MCF 10A (cell line): ENCODE measurements at regions not wholly inside any gene's neighbourhood (a gene's known extent, or its start where the extent isn't known, plus 50 kb on each side); places are given as distances from the start of the nearest gene placed in this dataset.

Experiments
- BruUV-seq: library from RNA; stranded (reverse); fragments of 400-500 nt; replicated peaks from 2 replicates; lab custom pipeline; 2021; lab: Mats Ljungman, UMichigan
- CTCF ChIA-PET: fragments of 300-600 bp; sonication (Branson Sonifier 250); formaldehyde crosslinking; extraction: SDS; loops from one replicate; lab custom pipeline; 2021; ENCODE audit warnings: antibody characterized with exemption, inconsistent platforms; lab: Yijun Ruan, JAX
- POLR2A ChIA-PET: fragments of 300-600, 350-650 bp; sonication (Branson Sonifier 250); formaldehyde crosslinking; extraction: SDS; loops from one replicate; lab custom pipeline; 2020; ENCODE audit warnings: antibody characterized with exemption, inconsistent platforms; lab: Yijun Ruan, JAX
- DNase-seq: peaks from one replicate; pipeline ENCODE4 v3.0.0-alpha.2; 2018; ENCODE audit not compliant: unreplicated experiment
- H3K27ac Mint-ChIP-seq: one replicate; pipeline ENCODE4 v1.8.0; 2022; ENCODE audit warnings: mild to moderate bottlenecking, low read depth, mixed read lengths; ENCODE audit not compliant: unreplicated experiment
- H3K27me3 Mint-ChIP-seq: one replicate; pipeline ENCODE4 v1.8.0; 2022; ENCODE audit warnings: mixed read lengths; ENCODE audit not compliant: insufficient read depth, unreplicated experiment
- H3K36me3 Mint-ChIP-seq: one replicate; pipeline ENCODE4 v1.8.0; 2022; ENCODE audit warnings: mild to moderate bottlenecking, moderate library complexity, mixed read lengths; ENCODE audit not compliant: insufficient read depth, unreplicated experiment
- H3K4me1 Mint-ChIP-seq: one replicate; pipeline ENCODE4 v1.8.0; 2022; ENCODE audit warnings: mixed read lengths; ENCODE audit not compliant: insufficient read depth, unreplicated experiment
- H3K4me3 Mint-ChIP-seq: one replicate; pipeline ENCODE4 v1.8.0; 2022; ENCODE audit warnings: mild to moderate bottlenecking, moderate library complexity, mixed read lengths; ENCODE audit not compliant: unreplicated experiment
- H3K9me3 Mint-ChIP-seq: one replicate; pipeline ENCODE4 v1.8.0; 2022; ENCODE audit warnings: mixed read lengths; ENCODE audit not compliant: unreplicated experiment
- intact Hi-C: fragments of 100-400 bp; cut with micrococcal nuclease; formaldehyde crosslinking; loops from 2 replicates; pipeline ENCODE4 v1.14.1; 2022
- TF ChIP-seq, protein P1 (sequence below): fragments of 200-600 bp; IDR thresholded peaks from one replicate; pipeline ENCODE4 v1.8.0; 2022; ENCODE audit warnings: antibody characterized with exemption, mild to moderate bottlenecking; ENCODE audit not compliant: unreplicated experiment

DNA sequence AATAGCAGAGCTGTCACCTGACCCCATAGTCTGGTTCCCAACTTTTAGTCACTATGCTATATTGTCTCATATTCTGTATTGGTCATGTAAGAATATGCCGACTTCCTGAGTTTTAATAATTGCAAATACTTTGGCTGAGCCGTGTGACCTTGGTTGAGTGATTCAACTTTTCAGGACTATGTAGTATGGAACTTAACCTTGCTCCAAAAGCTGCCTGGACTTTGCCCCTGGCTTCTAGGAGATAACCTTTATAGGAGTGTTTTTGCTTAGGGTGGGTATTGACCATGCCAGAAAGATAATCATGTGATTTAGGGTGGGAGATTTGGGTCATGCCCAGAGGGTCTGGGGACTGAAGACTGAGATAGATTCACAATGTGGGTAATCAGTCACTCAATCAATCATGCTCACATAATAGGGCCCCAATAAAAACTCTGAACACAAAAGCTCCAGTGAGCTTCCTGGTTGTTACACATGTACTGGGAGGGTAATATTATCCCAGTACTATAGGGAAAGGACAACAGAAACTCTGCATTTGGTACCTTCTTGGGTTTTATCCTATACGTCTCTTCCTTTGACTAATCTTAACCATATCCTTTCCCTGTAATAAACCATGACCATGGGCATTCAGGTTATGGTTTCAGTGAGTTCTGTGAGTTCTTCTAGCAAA, 235.6 kb downstream of the RNF152 start:
- H3K9me3 Mint-ChIP-seq: peaks cover 7% of the 10 kb centered on the region
- no peaks in the 10 kb centered on the region for H3K27me3 Mint-ChIP-seq
- ChIA-PET POLR2A (interaction anchor here (0.7 kb wide), 1 partner anchor 35 kb away, joined by 3 read pairs; no protein-coding TSS in a partner anchor), CTCF (interaction anchor here (0.5 to 1.6 kb wide), 3 partner anchors 21 to 31 kb away, joined by 3 to 4 read pairs (median 3); no protein-coding TSS in a partner anchor)
- H3K27ac Mint-ChIP-seq: no peak overlapping the region
- intact Hi-C loops: no loop called here
- TF ChIP-seq, protein P1, sequence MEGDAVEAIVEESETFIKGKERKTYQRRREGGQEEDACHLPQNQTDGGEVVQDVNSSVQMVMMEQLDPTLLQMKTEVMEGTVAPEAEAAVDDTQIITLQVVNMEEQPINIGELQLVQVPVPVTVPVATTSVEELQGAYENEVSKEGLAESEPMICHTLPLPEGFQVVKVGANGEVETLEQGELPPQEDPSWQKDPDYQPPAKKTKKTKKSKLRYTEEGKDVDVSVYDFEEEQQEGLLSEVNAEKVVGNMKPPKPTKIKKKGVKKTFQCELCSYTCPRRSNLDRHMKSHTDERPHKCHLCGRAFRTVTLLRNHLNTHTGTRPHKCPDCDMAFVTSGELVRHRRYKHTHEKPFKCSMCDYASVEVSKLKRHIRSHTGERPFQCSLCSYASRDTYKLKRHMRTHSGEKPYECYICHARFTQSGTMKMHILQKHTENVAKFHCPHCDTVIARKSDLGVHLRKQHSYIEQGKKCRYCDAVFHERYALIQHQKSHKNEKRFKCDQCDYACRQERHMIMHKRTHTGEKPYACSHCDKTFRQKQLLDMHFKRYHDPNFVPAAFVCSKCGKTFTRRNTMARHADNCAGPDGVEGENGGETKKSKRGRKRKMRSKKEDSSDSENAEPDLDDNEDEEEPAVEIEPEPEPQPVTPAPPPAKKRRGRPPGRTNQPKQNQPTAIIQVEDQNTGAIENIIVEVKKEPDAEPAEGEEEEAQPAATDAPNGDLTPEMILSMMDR: no peak
- H3K36me3 Mint-ChIP-seq: no peaks in the 10 kb centered on the region
- H3K4me3 Mint-ChIP-seq: no peak overlapping the region
- DNase-seq: no peak
- BruUV-seq: no TSS peak
- no peaks in the 10 kb centered on the region for H3K4me1 Mint-ChIP-seq

DNA sequence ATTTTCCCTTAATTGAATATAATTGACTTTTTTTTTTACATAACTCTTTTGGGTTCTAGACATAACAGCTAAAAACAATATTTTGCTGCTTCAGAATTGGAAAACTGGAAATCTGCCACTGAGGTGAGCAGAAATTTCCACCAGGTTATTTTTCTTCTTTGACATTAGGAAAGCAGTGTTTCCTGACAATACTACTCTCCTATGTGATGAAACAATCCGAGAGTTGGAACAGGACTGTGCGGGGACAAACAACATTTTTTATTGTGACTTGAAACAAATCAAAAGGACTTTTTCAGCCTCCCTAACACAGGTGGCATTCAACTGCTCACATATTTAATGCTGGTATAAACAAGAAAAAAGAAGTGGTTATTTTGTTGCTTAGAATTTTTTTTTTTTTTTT, 237.2 kb downstream of the RNF152 start:
- intact Hi-C loops: no loop called here

DNA sequence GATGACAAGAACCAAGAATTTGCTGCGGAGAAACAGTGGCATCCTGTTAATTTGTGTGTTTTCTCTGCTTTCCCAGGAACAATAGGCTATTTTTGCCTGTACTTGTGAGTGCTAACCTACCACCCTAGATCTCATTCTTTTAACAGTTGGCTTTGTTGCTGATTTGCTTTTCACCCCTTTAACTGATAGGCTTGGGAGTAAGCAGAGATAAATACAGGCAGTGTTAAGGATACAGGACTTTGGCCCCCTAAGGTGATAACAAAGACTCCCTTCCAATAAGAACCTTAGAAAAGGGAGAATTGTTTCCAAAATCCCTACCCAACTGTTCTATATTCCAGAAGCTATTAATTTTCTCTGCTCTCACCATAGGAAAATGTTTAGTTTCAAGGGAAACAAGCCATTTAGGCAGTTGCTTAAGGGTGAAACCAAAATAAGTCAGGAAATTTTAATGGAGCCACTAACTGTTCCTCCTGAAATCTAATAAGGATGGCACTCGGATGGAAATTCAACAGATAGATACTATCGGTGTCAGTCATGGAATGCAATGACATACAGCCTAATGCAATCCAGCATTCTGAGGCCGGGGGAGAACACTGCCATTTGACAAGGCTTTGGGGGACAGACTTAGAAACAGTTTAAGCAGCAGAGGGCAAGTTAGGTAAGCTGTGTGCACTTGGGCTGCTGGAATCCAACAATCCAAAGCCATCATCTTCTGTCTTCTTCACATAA, 238.8 kb downstream of the RNF152 start:
- peaks cover 7% of the 10 kb centered on the region for H3K9me3 Mint-ChIP-seq
- H3K4me3 Mint-ChIP-seq: no peak overlapping the region
- H3K27ac Mint-ChIP-seq: no peak overlapping the region
- POLR2A ChIA-PET: no interaction called here
- TF ChIP-seq, protein P1: no peak
- intact Hi-C loops: no loop called here
- BruUV-seq: no TSS peak
- DNase-seq: no peak
- CTCF ChIA-PET: no interaction called here
- H3K4me1 Mint-ChIP-seq: no peaks in the 10 kb centered on the region
- H3K27me3 Mint-ChIP-seq: no peaks in the 10 kb centered on the region
- H3K36me3 Mint-ChIP-seq: no peaks in the 10 kb centered on the region

More for the DNA sequence above, 237.2 kb downstream of the RNF152 start:
- Mint-ChIP-seq H3K4me1 (no peaks in the 10 kb centered on the region), H3K4me3 (no peak overlapping the region), H3K27ac (no peak overlapping the region), H3K9me3 (peaks cover 7% of the 10 kb centered on the region), H3K36me3 (no peaks in the 10 kb centered on the region), H3K27me3 (no peaks in the 10 kb centered on the region)
- DNase-seq: no peak
- TF ChIP-seq, protein P1: no peak
- ChIA-PET POLR2A (no interaction called here), CTCF (interaction anchor here (1.0 kb wide), 1 partner anchor 19 kb away, joined by 3 read pairs; no protein-coding TSS in a partner anchor)
- no TSS peak for BruUV-seq

DNA sequence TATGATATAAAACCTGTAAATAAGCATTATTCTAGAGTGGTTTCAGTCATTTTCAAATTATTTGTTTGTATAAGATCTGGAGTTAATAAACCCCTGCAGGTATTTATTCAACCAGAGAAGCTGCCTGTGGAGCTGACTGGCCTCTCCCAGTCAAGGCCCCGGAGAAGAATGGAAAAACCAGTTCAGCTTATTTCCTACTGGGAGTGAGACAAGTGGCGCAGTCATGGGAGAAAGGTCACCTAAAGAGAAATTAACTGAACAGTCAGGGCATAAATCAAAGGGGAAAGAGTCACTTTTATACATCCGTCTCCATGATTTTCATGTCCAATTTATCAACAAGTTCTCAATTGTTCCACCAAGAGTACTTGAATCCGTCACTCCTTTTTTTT, 240.9 kb downstream of the RNF152 start:
- no peak for DNase-seq
- ChIA-PET POLR2A (interaction anchor here (0.6 kb wide), 1 partner anchor 21 kb away, joined by 3 read pairs; no protein-coding TSS in a partner anchor), CTCF (no interaction called here)
- no peaks in the 10 kb centered on the region for H3K9me3 Mint-ChIP-seq
- TF ChIP-seq, protein P1: no peak
- H3K4me1 Mint-ChIP-seq: no peaks in the 10 kb centered on the region
- no peak overlapping the region for H3K4me3 Mint-ChIP-seq
- H3K36me3 Mint-ChIP-seq: no peaks in the 10 kb centered on the region
- H3K27ac Mint-ChIP-seq: no peak overlapping the region
- H3K27me3 Mint-ChIP-seq: no peaks in the 10 kb centered on the region
- BruUV-seq: no TSS peak
- intact Hi-C loops: no loop called here
